ENCODE measurements at regions not wholly inside any gene's neighbourhood (a gene's known extent, or its start where the extent isn't known, plus 50 kb on each side); places are given as distances from the start of the nearest gene placed in this dataset.
"Not testable (repeated sequence)": the region's sequence is repeated elsewhere in the genome, so short reads cannot be mapped to it uniquely, and the experiment has no call there.

DNA sequence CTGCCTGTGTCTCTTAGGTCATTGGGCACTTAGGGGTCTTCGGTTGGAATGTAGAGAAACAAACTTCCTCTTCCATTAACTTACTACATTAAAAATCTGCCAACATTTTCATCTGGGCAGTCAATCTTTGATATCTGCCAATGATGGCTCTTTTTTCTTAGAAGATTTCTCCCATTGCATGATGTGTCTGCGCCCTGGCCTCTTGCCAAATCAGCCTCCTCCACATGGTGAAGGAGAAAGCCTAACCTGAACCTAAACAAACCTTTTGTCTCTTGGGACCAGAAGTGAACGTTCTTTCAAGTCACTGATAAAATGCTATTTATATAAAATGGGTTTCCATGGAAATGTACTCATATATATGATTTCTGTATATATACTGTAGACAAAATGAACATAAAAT lies 998.9 kb upstream of the GJE1 start:
- DNase-seq: no peak

DNA sequence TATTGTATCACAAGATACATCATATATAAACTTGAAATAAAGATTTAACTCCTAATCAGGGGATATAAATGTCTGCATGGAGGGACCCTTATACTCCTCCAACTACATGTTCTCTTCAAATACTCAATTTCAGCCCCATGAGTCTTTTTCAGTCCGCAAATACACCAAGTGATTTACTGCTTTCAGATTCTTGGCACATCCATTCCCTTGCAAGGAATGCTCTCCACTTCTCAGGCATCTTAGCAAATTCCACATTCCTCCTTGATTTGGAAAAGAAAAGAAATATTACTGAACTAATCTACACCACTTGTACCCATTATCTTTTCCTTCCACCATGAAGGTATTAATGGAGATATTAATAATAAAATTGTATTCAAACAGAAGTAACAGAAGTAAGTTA lies 999.4 kb upstream of the GJE1 start:
- DNase-seq: no peak

DNA sequence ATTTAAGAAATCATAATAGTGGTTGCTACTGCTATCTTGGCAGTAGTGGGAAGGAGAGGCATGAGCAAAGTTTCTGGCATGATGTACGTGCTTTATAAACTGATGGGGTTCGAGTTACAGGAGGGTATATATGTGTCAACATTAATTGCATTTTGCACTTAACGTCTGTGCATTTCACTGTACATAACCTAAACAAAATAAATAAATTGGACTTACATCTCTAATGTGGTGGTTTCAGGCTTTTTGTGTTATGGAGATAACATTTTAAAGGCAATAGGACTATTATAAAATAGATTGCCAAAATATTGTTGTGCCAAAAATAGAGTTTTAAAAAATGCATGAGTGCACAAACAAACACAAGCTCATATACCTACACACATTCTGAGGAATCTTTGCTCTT lies 1001.1 kb upstream of the GJE1 start:
- DNase-seq: no peak

DNA sequence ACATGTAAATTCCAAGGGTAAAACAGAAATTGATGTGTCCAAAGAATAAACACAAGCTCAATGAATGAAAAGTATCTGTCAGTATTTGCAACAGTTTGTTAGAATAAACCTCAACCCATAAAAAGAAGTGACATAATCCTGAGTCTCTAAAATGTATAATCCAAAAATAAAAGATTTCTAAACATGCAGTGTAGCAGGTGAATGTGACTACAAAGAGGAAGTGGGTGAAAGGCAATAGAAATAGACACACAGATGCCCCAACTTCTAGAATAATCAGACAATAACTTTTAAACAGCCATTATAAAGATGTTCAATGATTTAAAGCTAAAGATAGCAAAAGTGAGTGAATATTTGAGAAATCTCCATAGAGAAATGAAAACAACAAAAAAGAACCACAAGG lies 1009.2 kb upstream of the GJE1 start:
- no peak for DNase-seq

DNA sequence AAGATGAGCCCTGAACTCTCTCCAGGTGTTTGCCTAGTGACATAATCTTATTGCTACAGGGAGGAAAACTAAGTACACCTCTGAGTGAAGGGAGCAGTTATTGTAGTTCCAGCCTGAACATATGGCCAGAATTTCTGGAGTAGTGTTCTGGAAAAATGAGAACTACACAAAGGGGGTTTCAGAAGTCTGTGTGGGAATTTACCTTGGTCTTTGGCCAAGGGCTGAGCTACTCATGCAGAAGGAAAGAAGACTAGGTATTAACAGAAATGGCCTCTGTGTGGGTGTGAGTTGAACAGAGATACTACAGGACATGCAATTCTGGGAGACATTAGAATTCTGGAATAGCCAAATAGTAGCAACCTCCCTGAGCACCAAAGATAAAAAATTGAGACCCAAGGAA lies 1009.7 kb upstream of the GJE1 start:
- DNase-seq: no peak

DNA sequence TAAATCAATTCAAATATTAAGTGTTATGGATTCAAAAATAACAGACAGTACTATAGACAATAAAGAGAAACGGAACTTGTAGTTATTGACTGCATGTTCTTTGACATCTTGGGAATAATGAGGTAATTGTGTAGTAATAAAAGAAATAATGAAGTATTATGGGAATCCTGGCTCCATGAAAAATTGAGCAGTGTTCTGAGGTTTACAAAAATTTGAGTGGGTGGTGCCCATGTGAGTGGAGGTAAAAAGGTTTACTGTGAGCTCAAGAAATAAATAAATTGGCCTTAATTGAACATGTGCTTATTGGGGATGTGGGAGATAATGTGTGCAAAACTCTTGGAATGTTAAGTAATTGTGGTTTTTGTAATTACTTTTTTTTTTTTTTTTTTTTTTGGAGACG lies 1013.7 kb upstream of the GJE1 start:
- DNase-seq: no peak

DNA sequence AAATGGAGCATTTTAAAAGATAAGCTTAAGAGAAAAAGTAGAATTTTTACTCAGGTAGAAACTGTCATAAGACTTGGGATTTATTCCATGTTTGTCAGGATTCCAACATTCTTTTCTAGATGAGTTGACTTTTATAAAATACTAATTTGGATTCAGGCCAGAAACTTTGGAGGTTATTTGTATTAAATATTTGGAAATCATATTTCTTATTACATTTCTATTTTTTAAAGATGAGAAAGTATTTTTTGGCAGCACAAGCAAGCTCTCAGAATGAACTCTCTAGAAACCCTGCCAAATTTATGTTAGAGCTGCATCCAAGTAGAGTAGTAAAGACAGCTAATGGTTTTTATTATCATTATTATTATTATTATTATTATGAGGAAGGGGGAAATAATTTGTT lies 1014.9 kb upstream of the GJE1 start:
- no peak for DNase-seq

DNA sequence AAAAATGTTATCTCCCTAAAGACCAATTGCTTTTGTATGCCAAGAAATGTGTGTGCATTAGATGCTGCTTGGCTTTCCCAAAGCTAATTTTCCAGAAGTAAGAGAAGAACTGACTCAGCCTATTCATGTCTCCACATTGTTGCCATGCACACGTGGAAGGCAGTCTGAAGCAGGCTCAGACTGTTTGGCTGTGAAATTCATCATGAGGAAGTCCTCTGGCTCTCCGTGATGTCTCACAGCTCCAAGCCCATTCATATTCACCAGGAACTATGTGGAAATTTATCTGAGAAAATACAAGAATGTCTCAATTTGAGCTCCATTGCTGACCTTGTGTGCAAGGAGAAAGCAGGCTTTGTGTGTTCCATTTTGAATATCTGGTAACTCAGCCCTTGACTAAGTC lies 1022.2 kb upstream of the GJE1 start:
- DNase-seq: no peak

DNA sequence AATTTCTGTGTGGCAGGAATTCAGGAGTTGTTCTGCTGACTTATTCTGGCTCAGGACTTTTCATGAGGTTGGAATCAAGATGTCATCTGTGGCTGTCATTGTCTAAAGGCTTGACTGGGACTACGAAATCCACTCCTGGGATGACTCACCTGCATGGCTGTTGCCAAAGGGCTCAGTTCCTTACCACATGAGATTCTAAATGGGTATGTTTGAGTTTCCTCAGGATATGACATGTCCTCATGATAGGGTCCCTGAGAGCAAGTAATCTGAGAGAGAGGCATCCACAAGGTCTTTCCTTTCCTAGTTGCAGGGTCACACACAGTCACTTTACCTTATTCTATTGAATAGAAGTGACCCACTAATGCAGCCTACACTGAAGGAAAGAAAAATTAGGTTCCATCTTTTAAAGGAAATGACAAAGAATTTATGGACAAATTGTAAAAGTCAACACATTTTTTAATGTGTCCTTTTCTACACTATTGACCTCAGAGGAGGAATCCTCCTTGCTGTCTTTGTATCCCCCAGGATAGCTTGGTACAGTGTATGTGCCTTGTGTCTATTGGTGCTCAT lies 1025.0 kb upstream of the GJE1 start:
- DNase-seq: no peak

DNA sequence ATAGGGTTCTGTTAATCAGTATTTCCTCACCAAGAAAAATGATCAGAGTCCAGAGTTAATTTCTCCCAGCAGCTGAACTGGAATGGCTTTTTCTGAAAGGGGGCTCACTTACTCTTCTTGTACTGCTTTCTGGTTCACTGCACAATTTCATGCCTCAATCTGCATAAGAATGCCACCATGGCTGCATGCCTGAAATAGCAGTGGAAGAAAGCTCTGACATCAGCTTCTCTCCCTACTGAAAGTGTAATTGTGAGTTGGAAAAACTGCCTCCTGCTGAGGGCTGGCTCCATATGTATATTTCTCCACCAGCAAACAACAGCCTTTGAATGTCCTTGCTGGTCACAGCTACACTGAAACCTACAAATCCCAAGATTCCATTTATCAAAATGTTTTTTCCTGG lies 1027.2 kb upstream of the GJE1 start:
- DNase-seq: no peak

DNA sequence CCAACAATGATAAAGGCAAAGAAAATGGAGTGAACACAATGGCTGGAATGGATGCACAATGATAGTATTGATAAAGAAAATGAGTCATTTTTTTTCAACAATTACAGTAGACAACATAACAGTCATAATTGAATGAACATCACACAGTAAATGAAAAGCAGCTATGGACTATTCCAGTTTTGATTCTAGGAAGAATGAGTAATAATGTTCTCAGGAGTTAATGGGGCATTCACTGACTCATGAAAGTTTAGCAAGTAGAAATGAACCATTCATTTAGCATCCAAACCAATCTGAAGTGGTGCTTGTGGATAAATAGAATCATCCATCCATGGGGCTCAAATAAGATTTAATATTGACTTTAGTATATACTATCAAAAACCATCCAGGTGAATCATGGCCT lies 1029.5 kb upstream of the GJE1 start:
- DNase-seq: no peak

DNA sequence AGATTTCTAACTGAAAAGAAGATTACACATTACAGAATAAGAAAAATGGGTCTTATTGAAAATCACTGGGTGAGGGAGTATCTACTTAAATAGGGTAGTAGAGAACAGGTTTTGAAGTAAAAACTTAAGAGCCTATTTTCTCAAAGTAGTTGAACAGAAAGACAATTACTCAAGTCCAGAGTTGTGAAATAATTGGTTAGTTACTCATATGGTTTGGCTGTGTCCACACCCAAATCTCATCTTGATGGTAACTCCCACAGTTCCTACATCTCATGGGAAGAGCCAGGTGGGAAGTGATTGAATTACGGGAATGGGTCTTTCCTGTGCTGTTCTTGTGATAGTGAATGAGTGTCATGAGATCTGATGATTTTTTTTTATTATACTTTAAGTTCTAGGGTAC lies 1035.3 kb upstream of the GJE1 start:
- no peak for DNase-seq

DNA sequence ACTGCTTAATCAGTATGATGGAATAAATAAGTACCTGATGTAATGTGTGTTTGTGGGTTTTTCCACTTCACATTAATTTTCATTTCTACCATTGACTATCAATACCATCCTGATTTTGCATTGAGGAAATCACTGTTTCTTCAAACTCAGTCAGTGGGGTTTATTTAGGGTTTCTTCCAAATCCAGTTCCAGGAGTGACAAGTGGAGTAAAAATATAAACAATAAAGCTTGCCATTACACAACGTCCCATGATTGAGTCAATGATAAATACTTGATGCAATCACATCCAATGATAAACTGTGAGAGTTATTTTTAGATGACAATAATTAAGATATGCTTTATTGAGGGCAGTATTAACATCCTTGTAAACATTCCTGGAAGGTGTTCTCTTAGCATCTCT lies 1037.4 kb upstream of the GJE1 start:
- DNase-seq: no peak

DNA sequence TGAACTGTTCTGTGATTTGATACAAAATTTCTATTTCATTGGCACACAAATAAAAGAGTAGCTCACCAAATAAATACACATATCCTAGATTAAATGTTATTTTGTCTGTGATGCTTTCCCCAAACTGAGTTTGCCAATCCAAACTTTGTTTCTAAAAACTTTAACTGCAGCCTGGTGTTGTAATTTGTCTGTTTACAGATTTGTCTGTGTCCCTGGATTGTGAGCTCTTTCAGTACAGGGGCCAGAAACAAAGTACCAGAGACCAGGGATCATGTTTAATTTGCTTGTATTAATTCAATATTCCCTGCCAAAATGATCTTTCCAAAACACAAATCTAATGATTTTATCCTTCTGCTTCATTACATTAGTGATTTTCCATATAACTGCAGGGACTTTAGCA lies 1044.6 kb upstream of the GJE1 start:
- no peak for DNase-seq

DNA sequence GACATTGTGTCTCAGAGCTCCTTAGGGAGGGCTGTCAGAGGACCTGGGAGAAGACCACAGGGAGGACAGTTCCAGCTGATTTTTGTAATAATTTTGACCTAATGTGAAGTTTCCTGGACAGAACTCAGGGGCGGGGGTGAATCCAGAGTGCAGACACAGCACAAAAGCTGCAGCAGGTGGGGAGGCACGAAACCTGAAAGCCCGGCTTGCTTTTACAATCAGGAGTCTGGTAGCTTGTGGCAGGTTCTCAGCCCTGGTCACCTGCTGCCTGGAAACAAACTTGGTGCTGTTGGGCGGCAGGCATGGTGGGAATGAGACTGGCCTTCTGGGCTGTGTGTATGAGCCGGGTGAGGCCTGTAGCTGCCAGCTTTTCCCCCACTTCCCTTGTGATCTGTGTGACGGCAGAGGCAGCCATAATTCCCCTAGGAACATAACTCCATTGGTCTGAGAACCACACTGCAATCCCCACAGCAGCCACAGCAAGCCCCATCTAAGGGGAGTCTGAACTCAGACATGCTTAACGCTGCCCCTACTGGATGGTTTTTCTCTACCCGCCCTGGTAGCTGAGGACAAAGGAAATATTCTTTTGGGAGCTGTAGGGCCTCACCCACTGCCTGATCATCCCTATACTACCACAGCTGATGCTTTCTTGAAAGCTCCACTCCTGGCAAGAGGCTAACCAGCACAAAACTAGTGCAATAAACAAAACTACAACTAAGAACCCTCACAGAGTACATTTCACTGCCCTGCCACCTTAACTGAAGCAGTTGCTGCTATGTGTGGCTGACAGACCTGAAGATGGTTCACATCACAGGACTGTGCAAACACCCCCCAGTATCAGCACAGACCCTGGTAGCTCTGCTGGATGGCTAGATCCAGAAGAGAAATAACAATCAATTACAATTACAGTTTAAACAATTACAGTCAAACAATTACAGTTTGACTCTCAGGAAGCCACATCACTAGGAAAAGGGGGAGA lies 1055.1 kb upstream of the GJE1 start:
- no peak for DNase-seq

DNA sequence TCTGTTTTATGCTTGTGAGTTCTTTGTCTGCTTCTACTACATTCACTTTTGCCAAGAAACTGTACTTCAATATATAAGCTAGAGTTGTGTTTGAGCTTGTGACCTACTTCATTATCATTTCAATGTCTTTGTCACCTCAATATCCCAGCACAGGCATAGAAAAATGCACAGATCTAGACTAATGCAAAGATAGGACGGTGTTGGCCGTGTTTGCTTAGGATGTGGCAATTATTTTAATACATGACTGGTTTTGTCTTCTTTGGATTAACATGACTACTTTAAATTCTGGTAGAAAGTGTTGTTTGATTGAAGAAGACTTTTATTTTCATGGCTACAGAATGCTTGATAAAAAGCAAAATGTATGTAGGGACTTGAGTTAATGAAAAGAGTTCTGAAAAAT lies 1075.0 kb upstream of the GJE1 start:
- no peak for DNase-seq

DNA sequence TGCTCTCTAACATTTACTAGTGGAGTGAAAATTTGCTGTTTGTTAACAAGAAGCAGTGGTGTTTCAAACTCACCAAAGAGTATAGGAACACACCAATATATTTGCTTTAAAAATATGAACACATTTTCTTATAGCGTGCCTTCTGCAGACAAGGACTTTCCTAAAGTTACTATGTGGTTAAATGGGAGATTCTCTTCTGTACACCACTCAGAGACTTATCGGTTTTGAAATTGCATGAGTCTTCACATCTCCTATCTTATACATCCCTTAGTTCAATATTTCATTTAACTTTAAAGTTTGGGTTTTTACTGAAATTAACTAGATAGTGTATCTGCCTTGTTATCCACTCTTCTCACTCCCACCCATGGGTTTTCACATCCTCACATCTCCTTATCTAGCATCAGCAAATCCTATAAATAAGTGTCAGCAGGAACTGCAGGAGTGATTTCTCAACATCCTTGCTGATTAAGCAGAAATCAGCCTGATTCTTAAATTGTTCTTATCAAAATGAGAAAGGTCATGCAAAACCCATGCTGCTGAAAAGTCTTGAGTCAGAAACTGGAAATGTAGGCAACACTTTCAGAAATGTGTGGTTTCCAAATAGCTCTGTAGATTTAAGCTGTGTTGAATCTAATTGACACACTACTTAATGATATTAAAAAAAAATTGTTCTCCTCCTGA lies 1075.6 kb upstream of the GJE1 start:
- DNase-seq: no peak

DNA sequence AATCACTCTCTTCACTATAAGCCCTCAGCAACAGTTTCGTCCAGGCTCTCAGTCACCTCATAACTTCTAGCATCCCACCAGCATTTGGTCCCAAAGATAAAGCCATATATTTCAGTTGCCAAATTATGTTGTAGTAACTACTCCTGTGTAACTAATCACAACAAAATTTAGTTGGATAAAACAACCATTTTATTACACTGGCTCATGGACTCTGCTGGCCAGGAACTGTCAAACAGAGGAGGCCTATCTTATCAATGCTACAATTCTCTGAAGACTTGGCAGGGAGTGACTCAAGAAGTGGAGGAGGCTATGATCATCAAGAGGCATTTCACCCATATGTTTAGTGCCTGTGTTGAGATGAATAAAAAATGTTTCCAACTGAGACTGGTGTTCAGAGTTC lies 1082.3 kb upstream of the GJE1 start:
- DNase-seq: no peak

DNA sequence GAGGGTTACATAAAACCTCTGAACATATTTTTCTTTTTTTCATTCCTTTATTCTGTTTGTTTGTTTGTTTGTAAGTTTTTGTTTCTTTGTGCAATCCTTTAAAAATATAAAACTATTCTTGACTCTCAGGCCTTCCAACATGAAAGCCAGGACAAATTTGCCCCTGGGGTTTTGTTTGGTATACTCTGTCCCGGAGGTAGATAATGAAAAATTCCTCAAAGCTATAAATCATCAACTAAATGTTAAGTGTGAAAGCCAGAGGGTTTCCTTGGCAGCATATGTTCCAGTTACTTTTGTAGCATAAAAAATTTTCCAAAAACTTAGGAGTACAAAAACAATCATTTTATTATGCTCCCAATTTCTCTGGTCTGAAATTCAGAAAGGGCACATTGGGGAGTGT lies 1084.3 kb upstream of the GJE1 start:
- no peak for DNase-seq

DNA sequence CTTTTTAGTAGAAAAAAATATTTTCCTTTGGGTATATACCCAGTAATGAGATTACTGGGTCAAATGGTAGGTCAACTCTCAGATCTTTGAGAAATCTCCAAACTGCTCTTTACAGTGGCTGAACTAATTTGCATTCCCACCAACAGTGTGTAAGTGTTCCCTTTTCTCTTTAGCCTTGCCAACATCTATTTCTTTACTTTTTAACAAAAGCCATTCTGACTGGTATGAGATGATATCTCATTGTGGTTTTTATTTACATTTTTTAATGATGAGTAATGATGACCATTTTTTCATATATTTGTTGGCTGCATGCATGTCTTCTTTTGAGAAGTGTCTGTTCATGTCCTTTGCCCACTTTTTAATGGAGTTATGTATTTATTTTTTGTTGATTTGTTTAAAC lies 1086.2 kb upstream of the GJE1 start:
- DNase-seq: not testable (repeated sequence)

DNA sequence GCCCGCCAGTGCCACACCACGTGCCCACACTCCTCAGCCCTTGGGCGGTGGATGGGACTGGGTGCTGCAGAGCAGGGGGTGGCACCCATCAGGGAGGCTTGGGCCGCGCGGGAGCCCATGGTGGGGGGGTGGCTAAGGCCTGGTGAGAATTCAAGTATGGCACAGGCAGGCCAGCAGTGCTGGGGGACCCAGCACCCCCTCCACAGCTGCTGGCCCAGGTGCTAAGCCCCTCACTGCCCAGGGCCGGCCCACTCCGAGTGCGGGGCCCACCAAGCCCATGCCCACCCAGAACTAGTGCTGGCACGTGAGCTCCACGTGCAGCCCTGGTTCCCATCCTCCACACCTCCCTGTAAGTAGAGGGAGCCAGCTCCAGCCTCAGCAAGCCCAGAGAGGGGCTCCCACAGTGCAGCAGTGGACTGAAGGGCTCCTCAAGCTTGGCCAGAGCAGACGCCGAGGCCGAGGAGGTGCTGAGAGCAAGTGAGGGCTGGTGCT lies 1091.1 kb upstream of the GJE1 start:
- no peak for DNase-seq

DNA sequence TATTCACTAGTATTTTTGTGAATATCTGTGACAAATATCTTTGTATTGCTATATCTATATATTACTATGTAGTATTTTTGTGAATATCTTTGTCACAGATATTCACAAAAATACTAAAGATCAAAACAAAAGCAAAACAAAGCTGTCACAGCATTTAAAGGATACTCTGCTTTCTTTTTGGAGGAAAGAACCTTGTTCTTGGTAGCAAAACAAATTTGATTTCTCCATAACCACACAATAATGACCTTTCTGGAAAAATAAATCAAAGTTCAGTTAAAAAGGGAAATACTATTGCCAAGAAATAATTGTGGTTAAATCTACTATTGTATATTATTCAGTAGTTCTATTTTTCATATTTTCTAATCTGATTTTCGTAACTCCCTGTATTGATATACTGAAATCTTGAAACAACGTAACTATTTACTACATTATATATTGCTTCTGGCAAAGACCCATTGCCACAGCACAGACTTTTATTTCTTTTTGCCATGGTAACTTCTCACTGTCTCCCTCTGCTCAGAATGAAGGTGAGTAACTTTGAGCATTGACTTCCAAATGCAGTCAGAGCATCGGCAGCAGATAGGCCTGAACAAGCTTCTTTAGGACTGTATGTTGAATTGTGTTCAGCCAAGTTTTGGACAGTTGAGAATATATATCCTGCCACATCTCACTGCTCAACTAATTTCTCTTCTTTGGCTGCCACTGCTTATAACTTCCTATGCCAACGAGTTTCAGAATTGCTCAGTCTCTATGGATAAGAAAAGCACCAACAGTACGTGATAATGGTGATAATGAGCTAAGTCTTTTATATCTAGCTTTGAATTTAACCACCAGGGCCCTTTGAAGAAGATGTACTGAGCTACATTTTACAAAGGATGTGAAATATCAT lies 1097.2 kb upstream of the GJE1 start:
- DNase-seq: no peak

DNA sequence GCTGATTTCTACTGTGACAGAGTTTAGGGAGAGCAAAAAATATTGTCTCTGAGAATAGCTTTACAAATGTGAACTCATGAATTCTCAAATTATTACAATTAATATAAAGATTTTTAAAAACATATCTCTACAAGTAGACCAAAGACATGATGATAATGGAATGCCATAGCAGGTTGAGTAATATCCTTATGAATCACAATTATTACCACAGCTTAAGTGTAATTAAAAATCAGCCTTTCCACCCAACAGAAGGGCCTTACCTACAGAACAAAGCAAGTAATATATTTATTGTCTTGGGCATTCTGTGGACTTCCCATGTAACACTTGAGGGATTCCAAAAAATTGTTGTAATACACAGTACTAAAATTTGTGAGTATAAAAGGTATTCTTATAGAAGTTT lies 1099.6 kb upstream of the GJE1 start:
- no peak for DNase-seq
